ENCODE measurements at regions not wholly inside any gene's neighbourhood (a gene's known extent, or its start where the extent isn't known, plus 50 kb on each side); places are given as distances from the start of the nearest gene placed in this dataset.

DNA sequence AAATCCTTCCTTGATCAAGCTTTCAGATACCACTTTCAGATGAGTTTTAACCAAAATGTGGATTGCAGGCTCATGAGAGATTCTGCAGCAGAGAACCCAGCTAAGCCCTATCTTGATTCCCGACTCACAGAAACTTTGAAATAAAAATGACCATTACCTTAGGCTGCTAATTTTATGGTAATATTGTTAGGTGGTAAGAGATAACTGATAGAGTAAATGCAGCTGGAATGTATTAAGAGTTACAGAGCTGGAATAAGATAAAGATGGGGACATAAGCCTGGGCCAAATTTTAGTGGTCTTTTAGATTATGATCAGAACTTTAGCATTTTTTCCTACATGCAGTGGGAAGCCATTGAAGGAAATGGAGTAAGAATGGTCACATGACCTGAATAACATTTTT, 1074.0 kb downstream of the CDH11 start:
- TF ChIP-seq, protein P1, sequence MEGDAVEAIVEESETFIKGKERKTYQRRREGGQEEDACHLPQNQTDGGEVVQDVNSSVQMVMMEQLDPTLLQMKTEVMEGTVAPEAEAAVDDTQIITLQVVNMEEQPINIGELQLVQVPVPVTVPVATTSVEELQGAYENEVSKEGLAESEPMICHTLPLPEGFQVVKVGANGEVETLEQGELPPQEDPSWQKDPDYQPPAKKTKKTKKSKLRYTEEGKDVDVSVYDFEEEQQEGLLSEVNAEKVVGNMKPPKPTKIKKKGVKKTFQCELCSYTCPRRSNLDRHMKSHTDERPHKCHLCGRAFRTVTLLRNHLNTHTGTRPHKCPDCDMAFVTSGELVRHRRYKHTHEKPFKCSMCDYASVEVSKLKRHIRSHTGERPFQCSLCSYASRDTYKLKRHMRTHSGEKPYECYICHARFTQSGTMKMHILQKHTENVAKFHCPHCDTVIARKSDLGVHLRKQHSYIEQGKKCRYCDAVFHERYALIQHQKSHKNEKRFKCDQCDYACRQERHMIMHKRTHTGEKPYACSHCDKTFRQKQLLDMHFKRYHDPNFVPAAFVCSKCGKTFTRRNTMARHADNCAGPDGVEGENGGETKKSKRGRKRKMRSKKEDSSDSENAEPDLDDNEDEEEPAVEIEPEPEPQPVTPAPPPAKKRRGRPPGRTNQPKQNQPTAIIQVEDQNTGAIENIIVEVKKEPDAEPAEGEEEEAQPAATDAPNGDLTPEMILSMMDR (IDR thresholded peaks at IDR 0.05) = no peak

DNA sequence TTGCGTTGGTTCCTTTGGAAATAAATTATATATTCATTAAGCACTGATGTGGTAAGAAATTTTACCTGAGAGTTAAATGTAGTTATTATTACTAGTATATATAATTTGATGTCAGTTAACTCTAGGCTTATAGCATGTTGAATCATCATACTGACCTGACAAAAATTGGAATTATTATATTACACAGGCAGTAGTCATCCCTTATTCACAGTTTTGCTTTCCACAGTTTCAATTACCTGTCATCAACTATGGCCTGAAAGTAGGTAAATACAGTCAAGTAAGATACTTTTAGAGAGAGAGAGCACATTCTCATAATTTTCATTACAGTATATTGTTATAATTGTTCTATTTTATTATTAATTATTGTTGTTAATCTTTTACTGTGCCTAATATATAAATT, 1074.7 kb downstream of the CDH11 start:
- TF ChIP-seq, protein P1 (IDR thresholded peaks at IDR 0.05) = no peak

DNA sequence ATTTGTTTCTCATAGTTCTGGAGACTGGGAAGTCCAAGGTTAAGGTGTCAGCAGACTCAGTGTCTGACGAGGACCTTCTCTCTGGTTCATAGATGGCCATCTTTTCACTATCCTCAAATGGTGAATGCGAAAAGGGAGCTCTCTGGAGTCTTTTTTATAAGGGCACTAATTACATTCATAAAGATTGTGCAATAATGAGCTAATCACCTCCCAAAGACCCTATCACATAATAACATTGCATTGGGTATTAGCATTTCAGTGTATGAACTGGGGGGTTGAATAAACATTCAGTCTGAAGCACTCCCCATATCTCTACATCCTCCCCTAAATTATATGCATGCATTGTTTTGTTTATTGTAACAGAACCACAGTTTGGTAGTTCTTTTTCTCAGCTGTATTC, 1086.5 kb downstream of the CDH11 start:
- TF ChIP-seq, protein P1 (IDR thresholded peaks at IDR 0.05) = no peak

DNA sequence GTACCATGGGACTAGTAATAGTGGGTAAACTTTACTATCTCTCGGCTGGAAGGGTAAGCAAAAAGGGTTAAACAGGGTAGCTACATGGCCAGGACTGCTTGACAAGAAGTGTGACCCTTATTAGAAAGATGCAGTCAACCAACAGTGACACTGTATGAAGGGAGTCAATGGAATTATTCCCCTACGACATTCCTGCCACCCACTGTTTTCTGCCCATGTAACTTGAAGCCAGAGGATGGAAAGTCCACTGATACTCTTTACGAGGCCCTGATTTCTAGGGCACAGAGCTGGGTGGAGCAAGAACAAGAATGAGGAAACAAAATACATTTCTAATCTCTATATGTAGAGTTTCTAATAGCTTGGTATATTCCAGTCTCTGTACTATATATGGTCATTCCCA, 1102.5 kb downstream of the CDH11 start:
- TF ChIP-seq, protein P1 (IDR thresholded peaks at IDR 0.05) = no peak

DNA sequence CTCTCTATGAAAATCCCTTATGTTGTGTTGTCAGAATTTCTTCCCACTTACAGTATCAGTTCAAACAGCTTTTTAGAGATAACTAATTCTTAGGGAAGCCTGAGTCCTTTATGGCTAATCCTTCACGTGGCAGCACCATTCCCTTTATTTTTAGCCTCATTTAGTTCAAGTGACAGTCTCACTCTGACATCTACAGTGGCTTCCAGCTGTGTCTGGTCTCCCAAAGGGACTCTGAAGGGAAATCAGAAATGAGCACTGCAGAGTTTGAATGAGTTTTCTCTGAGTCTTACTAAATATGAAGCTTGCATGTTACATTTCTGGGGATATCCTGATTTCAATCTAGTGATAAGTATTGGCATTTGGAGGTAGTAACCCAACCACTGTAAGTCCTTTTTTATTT, 1104.1 kb downstream of the CDH11 start:
- TF ChIP-seq, protein P1 (IDR thresholded peaks at IDR 0.05) = no peak

DNA sequence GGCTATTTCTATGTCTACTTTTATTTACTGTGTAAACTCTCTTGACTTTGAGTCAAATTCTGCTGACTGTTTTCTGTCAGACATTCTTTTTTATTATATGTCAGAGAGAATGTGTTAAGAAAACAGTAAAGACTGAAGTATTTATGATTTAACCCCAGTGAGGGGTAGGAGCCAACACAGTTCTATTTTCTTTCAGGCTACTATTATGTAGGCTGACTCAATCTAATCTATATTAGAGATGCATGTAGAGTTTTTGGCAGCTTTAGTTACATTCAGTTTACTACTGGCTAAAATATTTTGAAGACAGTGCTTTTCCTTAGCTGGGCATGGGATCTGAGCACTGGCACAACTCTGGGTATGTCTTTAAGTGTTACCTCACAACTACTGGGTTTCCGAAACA, 1108.0 kb downstream of the CDH11 start:
- TF ChIP-seq, protein P1 (IDR thresholded peaks at IDR 0.05) = no peak

DNA sequence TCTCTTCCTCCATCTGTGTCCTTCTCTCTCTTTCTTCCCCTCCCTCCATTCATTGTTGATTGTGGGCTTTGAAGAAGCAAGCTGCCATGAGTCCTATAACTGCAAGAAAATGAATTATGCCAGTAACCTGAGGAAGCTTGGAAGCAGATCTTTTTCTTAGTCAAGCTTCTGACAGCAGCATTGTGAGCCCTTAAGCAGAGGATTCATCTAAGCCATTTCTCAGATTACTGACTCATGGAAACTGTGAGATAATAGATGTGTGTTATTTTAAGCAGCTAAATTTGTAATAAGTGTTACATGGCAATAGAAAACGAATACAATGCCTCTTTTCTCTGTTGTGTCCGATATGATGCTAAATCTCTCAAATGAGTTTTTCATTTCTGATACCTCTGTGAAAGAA, 1109.7 kb downstream of the CDH11 start:
- TF ChIP-seq, protein P1 (IDR thresholded peaks at IDR 0.05) = no peak

DNA sequence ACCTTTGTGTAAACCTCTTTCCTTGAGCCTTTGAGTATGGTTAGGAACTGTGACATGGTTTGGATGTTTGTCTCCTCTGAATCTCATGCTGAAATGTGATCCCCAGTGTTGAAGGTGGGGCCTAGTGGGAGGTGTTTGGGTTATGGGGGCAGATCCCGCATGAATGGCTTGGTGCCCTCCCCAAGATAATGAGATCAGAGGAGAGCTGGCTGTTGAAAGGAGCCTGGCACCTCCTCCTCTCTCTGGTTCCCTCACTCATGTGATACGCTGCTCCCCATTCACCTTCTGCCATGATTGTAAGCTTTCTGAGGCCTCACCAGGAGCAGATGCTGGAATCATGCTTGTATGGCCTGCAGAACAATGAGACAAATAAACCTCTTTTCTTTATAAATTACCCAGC, 1110.2 kb downstream of the CDH11 start:
- TF ChIP-seq, protein P1 (IDR thresholded peaks at IDR 0.05) = no peak
